GM21381 (cell line): ENCODE measurements at regions not wholly inside any gene's neighbourhood (a gene's known extent, or its start where the extent isn't known, plus 50 kb on each side); places are given as distances from the start of the nearest gene placed in this dataset.

ENCODE experiments used
- ATAC-seq: cut with Tn5 transposase; IDR thresholded peaks from one replicate; pipeline ENCODE4 v1.9.1; 2021; ENCODE audit warnings: mild to moderate bottlenecking, moderate library complexity; ENCODE audit not compliant: unreplicated experiment

DNA sequence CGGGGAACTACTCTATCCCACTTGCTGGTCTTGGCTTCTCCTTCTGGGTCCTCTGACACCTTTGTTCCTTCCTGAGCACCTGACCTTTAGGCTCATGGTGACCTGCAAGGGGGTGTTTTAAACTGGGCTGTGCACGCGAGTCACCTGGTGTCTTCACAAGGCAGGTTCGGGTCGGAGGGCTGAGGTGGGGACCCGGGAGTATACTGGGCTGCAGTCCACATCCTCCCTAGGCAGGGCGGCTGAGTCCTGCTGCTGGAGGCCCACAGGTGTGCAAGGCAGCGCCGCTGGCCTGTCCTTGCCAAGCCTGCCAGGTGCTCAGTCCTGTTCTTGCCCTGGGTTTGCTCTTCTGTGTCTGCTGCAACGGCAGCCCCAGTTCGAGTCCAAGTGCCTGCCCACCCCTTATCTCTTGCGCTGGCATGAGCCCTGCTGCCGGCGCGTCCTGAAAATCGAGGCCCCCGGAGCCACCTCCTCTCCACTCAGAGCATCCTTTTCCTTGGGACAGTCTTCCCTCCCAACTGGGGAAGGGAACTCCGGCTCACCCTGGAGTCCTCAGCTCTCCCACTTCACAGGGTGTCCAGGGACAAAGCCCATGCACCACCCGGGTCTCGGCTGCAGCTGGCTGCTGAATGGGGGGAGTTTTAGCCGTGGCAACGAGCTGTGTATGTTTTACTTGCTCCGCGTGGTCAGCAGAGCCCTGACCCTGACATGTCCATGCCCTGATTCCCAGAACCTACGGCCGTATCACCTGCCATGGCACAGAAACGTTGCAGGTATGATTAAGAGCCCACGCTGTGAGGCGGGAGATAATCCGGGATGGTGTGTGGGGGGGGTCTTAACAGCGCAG is 193.5 kb downstream of the TEX29 start:
- no peak for ATAC-seq

DNA sequence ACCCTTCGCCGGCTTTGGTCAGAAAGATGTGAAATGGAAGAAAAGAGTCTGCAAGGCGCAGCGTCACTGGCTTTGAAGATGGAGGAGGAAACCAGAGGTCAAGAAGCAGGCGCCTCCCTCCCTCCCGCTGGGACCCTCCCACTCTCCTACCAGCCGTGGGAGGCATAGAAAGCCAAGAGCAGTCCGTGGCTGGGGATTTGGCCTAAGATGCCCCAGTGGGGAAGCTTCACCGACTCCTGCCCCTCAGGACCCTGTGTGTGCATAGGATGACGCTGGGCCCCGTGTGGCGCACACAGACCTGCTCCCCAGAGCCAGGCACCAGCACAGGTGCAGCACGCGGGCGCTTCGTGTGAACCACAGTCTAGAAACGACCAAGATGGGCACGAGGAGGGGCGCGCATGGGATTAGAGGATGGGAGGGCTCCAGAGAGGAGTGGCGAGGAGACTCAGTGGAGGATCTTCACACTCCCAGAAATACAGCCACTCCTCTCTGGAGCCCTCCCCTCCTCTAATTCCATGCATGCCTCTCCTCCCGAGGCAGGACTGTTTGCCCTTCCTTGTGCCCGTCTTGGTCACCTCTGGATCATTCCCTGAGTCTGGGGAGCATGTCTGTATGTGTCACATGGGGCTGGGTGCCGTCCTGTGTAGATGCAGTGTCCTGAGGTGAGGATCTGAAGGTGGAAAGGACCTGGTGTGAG is 194.3 kb downstream of the TEX29 start:
- ATAC-seq, result no peak

DNA sequence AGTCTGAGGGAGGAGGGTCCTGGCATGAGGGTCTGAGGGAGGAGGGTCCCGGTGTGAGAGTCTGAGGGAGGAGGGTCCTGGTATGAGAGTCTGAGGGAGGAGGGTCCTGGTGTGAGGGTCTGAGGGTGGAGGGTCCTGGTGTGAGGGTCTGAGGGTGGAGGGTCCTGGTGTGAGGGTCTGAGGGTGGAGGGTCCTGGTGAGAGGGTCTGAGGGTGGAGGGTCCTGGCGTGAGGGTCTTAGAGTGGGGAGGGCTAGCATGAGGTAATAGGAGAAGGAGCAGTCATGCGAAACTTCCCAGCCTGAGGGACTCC is 194.8 kb downstream of the TEX29 start:
- ATAC-seq, result no peak

DNA sequence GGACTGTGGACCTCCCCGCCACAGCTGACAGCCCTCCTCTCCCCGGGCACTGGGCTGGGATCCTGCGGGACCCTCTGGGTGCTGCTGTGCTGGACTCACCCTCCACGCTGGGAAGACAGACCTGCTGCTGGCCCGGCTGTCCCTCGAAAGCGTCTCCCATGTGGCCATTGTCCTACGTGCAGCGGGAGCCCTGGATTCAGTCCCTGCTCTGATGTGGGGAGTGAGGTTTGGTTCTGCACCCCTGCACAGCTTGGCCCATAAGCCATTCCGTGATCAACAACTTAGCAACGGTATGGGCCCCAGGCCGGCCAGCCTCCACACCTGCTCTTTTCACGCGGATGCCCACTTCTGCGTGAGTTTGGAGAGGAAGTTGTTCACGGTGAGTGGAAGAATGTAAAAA is 195.2 kb downstream of the TEX29 start:
- ATAC-seq, result no peak

DNA sequence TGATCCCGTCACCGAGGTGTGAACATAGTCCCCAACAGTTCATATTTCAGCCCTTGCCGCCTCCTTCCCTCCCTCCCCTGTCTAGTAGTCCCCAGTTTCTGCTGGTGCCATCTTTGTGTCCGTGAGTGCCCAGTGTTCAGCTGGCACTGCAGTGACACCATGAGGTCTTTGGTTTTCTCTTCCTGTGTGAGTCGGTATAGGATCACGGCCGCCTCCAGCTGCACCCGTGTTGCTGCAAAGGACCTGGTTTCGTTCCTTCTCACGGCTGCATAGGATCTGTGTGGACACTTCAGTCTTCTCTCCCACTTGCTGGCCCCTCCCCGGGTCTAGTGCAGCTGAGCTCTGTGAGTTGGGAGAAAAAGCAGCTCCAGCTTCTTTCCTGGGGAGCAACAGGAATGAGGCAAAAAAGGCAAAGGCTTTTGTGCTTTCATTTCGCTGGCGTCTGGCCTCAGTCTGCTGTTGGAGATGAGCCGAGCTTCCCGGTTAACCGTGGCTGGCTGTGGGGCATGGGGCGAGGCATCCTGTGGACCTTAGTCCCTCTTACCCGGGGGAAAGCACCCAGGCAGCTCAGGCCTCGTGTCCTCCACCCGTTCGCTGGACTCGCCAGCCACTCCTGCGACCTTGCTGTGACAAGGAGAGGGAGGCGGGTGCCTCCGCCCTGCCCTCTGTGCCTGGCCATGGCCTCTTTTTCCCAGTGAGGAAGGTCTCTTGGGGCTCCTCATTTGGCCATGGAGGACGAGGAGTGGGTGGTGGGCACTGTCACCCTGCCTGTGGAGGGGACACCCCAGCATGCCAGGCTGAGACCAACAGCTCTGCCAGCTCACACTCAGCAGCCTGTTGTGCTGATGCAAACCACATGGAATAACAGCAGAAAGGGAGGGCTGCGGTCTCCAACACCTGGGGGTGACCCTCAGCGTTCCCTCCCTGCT is 196.5 kb downstream of the TEX29 start:
- no peak for ATAC-seq

DNA sequence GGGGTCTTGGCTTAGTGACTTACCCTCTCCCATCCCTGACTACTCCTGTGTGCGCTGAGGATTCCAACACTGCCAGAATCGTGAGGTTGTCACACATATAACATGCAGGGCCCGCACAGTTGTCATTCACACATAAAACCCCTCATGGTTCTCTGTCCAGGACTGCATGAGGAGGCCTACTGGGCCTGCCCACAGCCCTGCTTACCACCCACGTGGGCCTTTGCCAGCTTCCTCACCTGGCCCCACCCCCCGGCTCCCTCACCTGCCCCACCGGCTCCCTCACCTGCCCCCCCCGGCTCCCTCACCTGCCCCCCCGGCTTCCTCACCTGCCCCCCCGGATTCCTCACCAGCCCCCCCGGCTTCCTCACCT is 197.2 kb downstream of the TEX29 start:
- no peak for ATAC-seq

DNA sequence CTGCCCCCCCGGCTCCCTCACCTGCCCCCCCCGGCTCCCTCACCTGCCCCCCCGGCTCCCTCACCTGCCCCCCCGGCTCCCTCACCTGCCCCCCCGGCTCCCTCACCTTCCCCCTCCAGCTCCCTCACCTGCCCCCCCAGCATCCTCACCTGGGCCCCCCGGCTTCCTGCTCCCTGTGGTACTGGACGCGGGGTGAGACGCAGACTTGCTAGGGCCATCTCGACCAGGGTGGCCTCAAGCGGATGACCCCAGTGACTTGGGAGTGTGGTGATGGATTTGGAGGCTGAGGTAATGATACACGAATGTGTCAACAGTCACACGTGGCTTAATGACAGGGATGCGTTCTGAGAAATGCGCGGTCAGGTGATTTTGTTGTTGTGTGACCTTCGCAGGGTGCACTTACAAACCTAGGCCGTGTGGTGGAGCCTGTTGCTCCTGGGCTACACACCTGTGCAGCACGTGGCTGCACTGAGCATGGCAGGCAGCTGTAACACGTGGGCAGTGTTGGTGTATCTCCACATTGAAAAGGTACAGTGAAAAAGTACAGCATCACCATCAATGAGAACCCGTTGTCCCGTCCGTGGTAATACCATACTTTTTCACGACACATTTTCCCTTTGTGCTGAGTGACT is 197.8 kb downstream of the TEX29 start:
- no peak for ATAC-seq

DNA sequence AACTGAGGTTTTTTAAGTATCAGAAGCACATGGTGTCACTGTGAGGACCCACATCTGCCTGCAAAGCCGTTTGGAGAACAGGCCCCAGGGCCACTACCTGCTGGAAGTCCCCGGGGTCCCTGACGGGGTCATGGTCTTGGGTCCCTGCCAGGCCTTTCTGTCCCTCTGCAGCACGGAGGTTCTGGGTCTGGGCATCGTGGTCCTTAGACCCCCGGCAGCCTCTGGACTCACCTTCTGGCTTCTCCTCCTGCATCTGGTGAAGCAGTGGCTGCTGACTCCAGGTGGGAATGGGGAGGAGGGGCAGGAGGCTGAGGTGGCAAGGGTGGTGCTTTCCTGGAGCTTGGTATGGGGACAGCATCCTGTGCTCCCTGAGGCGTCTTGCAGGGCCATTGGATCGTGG is 198.6 kb downstream of the TEX29 start:
- no peak for ATAC-seq

DNA sequence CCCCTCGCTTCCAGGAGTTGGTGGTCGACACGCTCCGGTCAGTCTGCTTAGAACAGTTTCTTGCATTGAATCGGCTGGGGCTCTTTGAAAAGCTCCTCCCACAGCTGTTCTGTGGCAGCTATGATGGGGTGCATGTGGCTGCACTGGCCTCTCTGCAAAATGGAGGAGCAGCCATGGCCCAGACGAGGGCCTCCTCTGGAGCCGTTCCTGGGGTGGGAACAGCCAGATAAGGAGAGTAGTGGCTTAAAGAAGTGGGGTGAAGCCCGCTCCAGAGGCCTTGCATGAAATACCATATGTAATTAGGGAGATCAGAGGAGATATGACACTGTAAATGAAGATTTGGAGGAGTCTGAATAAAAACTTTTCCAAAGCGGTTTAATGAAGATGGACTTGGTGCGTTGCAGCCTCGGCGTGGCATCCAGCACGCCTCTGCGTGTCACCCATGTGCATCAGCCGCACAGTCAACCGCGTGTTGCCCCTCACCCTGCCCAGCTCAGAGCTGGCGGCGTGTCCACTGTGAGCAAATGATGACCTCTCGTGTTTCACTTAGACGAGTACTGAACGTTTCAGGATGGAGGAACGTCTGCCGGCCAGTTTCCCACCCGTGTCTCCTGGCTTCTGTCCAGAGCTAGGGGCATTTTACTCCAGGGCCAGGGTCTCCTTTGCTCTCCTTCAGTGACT is 199.2 kb downstream of the TEX29 start:
- no peak for ATAC-seq

DNA sequence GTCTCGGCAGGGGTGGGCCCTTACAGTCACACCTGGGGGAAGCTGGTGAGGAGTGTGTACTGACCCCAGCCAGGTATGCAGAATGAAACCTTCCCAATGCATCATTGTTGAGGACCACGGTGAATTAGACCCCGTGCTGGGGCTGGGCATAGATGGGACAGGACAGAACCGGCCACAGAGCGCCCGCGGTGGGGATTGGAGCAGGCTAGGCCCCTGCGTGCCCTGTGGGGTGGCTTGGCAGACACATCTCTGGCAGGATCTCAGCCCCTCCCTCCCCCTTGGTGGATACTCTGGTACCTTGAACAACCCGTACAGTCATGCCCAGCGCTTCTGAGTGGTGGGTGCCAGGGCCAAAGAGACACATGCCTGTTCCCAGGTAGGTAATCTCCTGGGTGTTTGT is 200.6 kb downstream of the TEX29 start:
- ATAC-seq, result no peak

DNA sequence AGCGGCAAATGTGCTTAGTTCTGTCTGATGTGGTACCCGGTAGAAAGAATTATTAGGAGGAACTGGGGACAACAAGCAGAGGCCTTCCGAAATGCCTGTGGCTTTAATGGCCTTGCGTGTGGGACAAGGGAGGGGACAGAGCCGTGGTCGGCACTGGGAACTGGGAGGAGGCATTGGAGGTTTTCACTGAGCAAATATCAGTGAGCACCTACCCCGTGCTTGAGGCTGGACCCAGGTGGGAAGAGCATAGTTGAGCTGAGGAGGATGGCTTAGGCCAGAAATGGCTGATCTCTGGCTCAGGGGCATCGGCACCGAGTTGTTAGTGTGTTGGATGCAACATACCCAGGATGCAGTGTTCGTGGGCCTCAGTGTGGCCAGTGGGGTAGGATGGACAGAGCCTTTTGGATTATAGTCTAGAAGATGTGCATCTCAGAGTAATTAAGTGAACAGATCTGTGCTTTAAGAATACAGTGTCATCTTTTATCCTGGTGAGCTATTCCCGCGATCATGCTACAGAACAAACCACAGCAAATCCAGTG is 201.3 kb downstream of the TEX29 start:
- no peak for ATAC-seq

DNA sequence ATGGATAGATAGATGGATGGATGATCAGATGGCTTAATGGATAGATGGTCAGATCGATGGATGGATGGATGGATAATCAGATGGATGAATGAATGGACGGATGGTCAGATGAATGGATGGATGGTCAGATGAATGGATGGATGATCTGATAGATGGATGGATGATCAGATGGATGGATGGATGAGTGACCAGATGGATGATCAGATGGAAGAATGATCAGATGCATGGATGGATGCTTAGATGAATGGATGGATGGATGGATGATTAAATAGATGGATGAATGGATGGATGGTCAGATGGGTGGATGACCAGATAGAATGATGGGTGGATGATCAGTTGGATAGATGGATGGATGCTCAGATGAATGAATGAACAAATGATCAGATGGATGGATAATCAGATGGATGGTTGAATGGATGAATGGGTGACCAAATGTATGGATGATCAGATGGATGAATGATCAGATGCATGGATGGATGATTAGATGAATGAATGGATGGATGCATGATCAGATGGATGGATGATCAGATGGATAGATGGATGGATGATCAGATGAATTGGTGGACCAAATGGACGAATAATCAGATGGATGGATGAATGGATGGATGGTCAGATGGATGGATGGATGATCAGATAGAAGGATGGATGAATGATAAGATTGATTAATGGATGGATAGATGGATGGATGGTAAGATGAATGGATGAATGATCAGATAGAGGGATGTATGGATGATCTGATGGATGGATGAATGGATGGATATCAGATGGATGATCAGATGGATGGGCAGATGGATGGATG is 205.1 kb downstream of the TEX29 start:
- ATAC-seq, result no peak

DNA sequence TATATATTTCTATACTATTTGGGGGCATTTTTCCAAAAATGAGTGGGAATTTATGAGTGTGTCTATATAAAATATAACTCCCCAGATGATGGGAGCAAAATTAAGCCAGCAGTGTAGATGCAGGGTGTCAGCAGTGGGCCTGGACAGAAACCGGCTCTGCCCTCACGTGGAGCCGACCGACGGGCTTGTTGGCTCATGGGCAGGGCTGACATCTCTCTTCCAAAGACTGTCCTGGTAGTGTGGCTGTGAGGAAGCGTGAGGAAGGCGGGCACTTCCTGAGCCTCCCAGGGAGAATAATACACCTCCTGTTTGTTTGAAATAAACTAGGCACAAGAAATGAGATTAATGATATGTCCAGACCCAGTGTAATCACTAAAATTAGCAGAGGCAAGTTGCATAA is 206.5 kb downstream of the TEX29 start:
- ATAC-seq, result no peak

DNA sequence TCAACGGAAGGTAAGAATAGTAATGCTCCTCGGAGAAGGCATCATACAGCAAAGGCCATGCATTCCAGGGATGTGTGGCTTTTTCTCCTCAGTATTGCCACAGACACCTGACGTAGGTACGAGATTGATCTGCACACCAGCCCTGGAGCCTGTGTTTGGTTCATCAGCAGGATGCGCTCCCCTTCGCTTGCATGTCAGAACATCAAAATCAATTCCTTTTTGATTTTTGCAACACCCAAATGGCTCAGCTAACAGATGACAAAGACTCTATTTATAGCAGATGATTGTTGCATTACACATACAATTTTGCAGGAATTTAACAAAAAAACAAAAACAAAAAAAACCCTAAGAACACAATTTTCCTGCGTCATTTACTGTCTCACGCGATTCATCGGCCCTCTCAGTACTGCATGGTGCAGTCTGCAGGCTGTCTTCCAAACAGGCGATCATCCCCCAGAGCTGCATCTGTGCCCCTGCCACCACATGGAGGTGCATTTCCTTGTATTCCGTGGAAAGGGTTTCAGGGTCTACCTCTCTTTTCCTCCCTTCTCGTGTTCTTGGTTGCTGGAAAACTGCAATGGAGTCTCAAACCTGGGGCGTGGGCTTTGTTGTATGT is 207.3 kb downstream of the TEX29 start:
- ATAC-seq, result no peak

DNA sequence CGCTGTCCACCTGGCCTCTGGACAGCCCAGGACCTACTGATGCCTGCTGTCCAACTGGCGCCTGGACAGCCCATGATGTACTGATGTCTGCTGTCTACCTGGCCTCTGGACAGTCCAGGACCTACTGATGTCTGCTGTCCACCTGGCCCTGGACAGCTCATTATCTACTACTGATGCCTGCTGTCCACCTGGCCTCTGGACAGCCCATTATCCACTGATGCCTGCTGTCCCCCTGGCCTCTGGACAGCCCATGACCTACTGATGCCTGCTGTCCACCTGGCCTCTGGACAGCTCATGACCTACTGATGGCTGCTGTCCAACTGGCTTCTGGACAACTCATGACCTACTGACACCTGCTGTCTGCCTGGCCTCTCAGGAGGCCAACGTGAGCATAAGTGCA is 208.1 kb downstream of the TEX29 start:
- ATAC-seq, result no peak

DNA sequence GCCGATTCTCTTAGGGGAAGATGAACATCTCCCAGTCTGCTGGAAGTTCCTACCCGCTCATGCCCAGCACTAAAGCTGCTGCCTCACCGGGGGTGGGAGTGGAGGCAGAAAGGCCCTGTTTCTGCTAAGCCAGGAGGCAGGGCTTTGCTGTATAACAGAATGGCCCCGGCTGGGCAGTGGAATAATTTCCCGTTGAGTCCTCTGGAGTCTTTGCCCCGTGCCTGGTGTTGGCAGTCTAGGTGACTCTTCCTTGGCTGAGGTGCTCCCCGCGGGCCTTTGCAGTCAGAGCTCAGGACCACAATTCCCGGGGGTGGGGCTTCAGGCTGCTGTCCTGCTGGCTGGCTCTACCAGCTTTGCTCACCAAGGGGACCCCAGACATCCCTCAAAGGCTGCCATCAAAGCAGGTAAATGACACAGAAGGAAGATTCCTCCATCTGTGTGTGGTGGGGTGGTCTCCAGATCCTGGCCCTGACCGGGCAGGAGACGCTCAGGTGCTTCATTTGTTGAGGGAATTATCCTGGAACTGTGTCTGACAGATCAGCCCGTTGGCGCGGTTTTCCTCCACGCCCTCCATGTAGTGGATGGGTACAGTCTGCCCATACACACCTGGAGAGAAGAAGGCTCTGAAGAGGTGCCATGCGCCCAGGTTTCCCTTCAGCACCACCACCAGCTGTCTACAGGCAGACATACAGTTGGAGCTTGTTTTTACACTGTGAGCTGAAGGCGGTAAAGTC is 209.9 kb downstream of the TEX29 start:
- no peak for ATAC-seq

DNA sequence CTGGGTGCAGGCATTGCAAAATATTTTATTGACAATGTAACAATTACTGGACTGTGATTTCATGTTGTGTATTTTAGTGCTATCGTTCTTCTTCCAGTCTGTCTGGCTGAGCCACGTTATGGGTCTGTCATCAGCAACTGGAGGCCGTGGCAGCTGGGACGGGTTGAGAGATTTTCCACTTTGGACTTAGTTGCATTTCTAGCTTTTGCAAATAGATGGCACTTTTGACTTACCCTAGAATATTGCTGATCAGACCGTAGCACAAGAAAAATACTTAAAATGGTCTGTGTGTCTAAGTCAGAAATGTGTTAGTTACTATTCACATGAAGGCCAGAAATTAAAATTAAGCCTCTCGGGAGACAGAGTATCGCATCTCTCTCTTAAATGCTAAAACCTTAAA is 211.1 kb downstream of the TEX29 start:
- no peak for ATAC-seq

DNA sequence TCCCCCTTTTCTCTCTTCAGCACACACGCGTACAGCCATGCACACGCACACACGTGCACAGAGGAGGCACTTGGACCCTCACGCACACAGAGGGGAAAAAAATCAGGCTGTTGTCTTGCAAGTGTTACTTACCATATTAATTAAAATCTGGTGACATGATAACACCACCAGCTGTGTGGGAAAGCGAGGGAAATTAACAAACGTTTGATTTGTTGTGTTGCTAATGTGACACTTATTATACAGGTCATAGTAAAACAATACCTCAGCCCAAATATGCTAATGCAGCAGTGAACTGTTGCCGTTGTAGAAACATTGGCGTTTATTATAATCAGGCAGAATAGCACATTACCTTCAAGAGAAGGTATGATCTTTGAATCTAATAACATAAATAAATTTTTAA is 211.7 kb downstream of the TEX29 start:
- no peak for ATAC-seq
